Tibial nerve (tissue), 4 donors: ENCODE measurements at regions not wholly inside any gene's neighbourhood (a gene's known extent, or its start where the extent isn't known, plus 50 kb on each side); places are given as distances from the start of the nearest gene placed in this dataset.

Experiments
- DNase-seq, 2 donors: peaks; one replicate each; pipeline ENCODE4 v3.0.0-alpha.2; 2019; ENCODE audit warnings: low spot score in 2 of 2
- H3K27ac ChIP-seq, 4 donors: fragments of 200-600 bp; sonication (generic) in 3 of 4; one replicate each; pipeline ENCODE4 v1.5.1; 2017 to 2019; ENCODE audit warnings: mild to moderate bottlenecking in 1 of 4
- H3K27me3 ChIP-seq, 2 donors: fragments of 200-600 bp; sonication (generic) in 1 of 2; one replicate each; pipeline versions ENCODE4 v1.5.1 to v1.6.0; 2017 to 2019
- H3K36me3 ChIP-seq, 3 donors: fragments of 200-600 bp; sonication (generic); one replicate each; pipeline ENCODE4 v1.5.1; 2018 to 2019
- H3K4me1 ChIP-seq, 4 donors: fragments of 200-600 bp; sonication (generic) in 3 of 4; one replicate each; pipeline ENCODE4 v1.5.1; 2017 to 2019
- H3K4me3 ChIP-seq, 4 donors: fragments of 200-600 bp; sonication (generic) in 3 of 4; one replicate each; pipeline ENCODE4 v1.5.1; 2017 to 2019; ENCODE audit warnings: mild to moderate bottlenecking in 1 of 4, moderate library complexity in 1 of 4
- H3K9me3 ChIP-seq, 4 donors: fragments of 200-600 bp; sonication (generic) in 3 of 4; one replicate each; pipeline ENCODE4 v1.5.1; 2017 to 2019
- CTCF ChIP-seq, 5 experiments: fragments of 200-600 bp in 3 of 5; fragments of 450-650 bp in 2 of 5; sonication (generic) in 3 of 5; IDR thresholded peaks; one replicate each; pipeline ENCODE4 v1.5.1; 2016 to 2019; ENCODE audit warnings: antibody characterized with exemption in 5 of 5, mild to moderate bottlenecking in 3 of 5, moderate library complexity in 2 of 5
- EP300 ChIP-seq, 2 donors: sonication (generic); formaldehyde crosslinking; IDR thresholded peaks; one replicate each; pipeline ENCODE4 v1.6.1; 2017; ENCODE audit warnings: antibody characterized with exemption in 2 of 2, mild to moderate bottlenecking in 1 of 2
- POLR2A ChIP-seq, 2 donors: fragments of 450-650 bp; IDR thresholded peaks; one replicate each; pipeline ENCODE4 v1.6.1; 2017; ENCODE audit warnings: antibody characterized with exemption in 2 of 2, mild to moderate bottlenecking in 2 of 2, moderate library complexity in 2 of 2
- WGBS, 2 donors: methylation state at CpG; one replicate each; pipeline ENCODE4 v1.1.5; 2018; 5-methylcytosine and 5-hydroxymethylcytosine counted together

- WGBS, 2 donors, result 66 to 72% methylated on average over 3 of the region's 3 CpGs
- TF ChIP-seq EP300 (IDR thresholded peaks at IDR 0.05), result no peak
- TF ChIP-seq CTCF (IDR thresholded peaks at IDR 0.05), result no peak
- no peak for TF ChIP-seq POLR2A (IDR thresholded peaks at IDR 0.05)
- Histone ChIP-seq H3K27ac (no peak overlapping the region), H3K36me3 (no peaks in the 10 kb centered on the region), H3K9me3 (no peaks in the 10 kb centered on the region), H3K4me3 (no peak overlapping the region), H3K27me3 (no peaks in the 10 kb centered on the region), H3K4me1 (no peaks in the 10 kb centered on the region)
- no peak for DNase-seq
Observed at GRCh38 chr5:121378046-121378445, 473.6 kb upstream of the FTMT start.

- TF ChIP-seq EP300 (IDR thresholded peaks at IDR 0.05), result no peak
- no peak for TF ChIP-seq POLR2A (IDR thresholded peaks at IDR 0.05)
- TF ChIP-seq CTCF (IDR thresholded peaks at IDR 0.05), result no peak
- DNase-seq, result no peak
- H3K4me1 ChIP-seq, result no peaks in the 10 kb centered on the region
- no peaks in the 10 kb centered on the region for H3K27me3 ChIP-seq
- H3K4me3 ChIP-seq, result no peak overlapping the region
- WGBS, 2 donors, result 93 to 96% methylated on average over 3 of the region's 3 CpGs
- H3K9me3 ChIP-seq, result no peaks in the 10 kb centered on the region
- H3K36me3 ChIP-seq, result no peaks in the 10 kb centered on the region
- H3K27ac ChIP-seq, result no peak overlapping the region
Observed at GRCh38 chr5:121378559-121379359, 472.9 kb upstream of the FTMT start.

- 64 to 66% methylated on average over 2 of the region's 2 CpGs for WGBS, 2 donors
- H3K4me1 ChIP-seq, result no peaks in the 10 kb centered on the region
- no peaks in the 10 kb centered on the region for H3K36me3 ChIP-seq
- H3K27me3 ChIP-seq, result no peaks in the 10 kb centered on the region
- no peak overlapping the region for H3K27ac ChIP-seq
- H3K4me3 ChIP-seq, result no peak overlapping the region
- H3K9me3 ChIP-seq, result no peaks in the 10 kb centered on the region
- TF ChIP-seq EP300 (IDR thresholded peaks at IDR 0.05) (no peak), CTCF (IDR thresholded peaks at IDR 0.05) (no peak), POLR2A (IDR thresholded peaks at IDR 0.05) (no peak)
- DNase-seq, result no peak
Observed at GRCh38 chr5:121380066-121380465, 471.6 kb upstream of the FTMT start.

- Histone ChIP-seq H3K9me3 (no peaks in the 10 kb centered on the region), H3K36me3 (no peaks in the 10 kb centered on the region), H3K4me1 (no peaks in the 10 kb centered on the region), H3K27me3 (no peaks in the 10 kb centered on the region), H3K27ac (no peak overlapping the region), H3K4me3 (no peak overlapping the region)
- 82 to 85% methylated on average over 5 of the region's 5 CpGs for WGBS, 2 donors
- TF ChIP-seq POLR2A (IDR thresholded peaks at IDR 0.05) (no peak), CTCF (IDR thresholded peaks at IDR 0.05) (no peak), EP300 (IDR thresholded peaks at IDR 0.05) (no peak)
- no peak for DNase-seq
Observed at GRCh38 chr5:121384359-121384758, 467.3 kb upstream of the FTMT start.

GRCh38 chr5:121386334-121386733 is 465.3 kb upstream of the FTMT start:
- Histone ChIP-seq H3K4me3 (no peak overlapping the region), H3K36me3 (no peaks in the 10 kb centered on the region), H3K27me3 (no peaks in the 10 kb centered on the region), H3K4me1 (no peaks in the 10 kb centered on the region), H3K9me3 (no peaks in the 10 kb centered on the region), H3K27ac (no peak overlapping the region)
- 32 to 59% methylated on average over 2 of the region's 2 CpGs for WGBS, 2 donors
- TF ChIP-seq EP300 (IDR thresholded peaks at IDR 0.05) (no peak), CTCF (IDR thresholded peaks at IDR 0.05) (no peak), POLR2A (IDR thresholded peaks at IDR 0.05) (no peak)
- DNase-seq, result no peak
